COLO829 (cell line): ENCODE measurements at regions not wholly inside any gene's neighbourhood (a gene's known extent, or its start where the extent isn't known, plus 50 kb on each side); places are given as distances from the start of the nearest gene placed in this dataset.

Experiments
- DNase-seq: peaks from one replicate; pipeline ENCODE4 v3.0.0; 2012; ENCODE audit warnings: low spot score

GRCh38 chr2:16293871-16294270 lies 353.5 kb downstream of the MYCN start:
- no peak for DNase-seq

GRCh38 chr2:16293398-16293797 lies 353.0 kb downstream of the MYCN start:
- DNase-seq = no peak

- no peak for DNase-seq
These were observed 351.6 kb downstream of the MYCN start for GRCh38 chr2:16291731-16292550.

- no peak for DNase-seq
These were observed 350.9 kb downstream of the MYCN start for GRCh38 chr2:16291226-16291625.

- no peak for DNase-seq
These were observed 350.1 kb downstream of the MYCN start for GRCh38 chr2:16290311-16291020.

- no peak for DNase-seq
These were observed 348.2 kb downstream of the MYCN start for GRCh38 chr2:16288371-16289112.

GRCh38 chr2:16287831-16288230 lies 347.5 kb downstream of the MYCN start:
- no peak for DNase-seq

GRCh38 chr2:16287281-16287680 lies 346.9 kb downstream of the MYCN start:
- DNase-seq = no peak

GRCh38 chr2:16285813-16286510 lies 345.6 kb downstream of the MYCN start:
- DNase-seq = no peak

GRCh38 chr2:16284941-16285625 lies 344.7 kb downstream of the MYCN start:
- DNase-seq = no peak

GRCh38 chr2:16283071-16283850 lies 342.9 kb downstream of the MYCN start:
- no peak for DNase-seq

- no peak for DNase-seq
These were observed 342.2 kb downstream of the MYCN start for GRCh38 chr2:16282511-16282910.

- DNase-seq = peak; percentile 40
These were observed 341.3 kb downstream of the MYCN start for GRCh38 chr2:16281451-16282335.

- DNase-seq = no peak
These were observed 339.7 kb downstream of the MYCN start for GRCh38 chr2:16280081-16280480.

GRCh38 chr2:16279641-16280040 lies 339.3 kb downstream of the MYCN start:
- DNase-seq = no peak

- no peak for DNase-seq
These were observed 338.8 kb downstream of the MYCN start for GRCh38 chr2:16279201-16279570.

- no peak for DNase-seq
These were observed 338.3 kb downstream of the MYCN start for GRCh38 chr2:16278421-16279200.

- no peak for DNase-seq
These were observed 336.8 kb downstream of the MYCN start for GRCh38 chr2:16277117-16277516.

GRCh38 chr2:16275661-16276060 lies 335.3 kb downstream of the MYCN start:
- DNase-seq = no peak
